Left lung (tissue), 4 donors: ENCODE measurements at regions not wholly inside any gene's neighbourhood (a gene's known extent, or its start where the extent isn't known, plus 50 kb on each side); places are given as distances from the start of the nearest gene placed in this dataset.

Experiments used
- ATAC-seq: fragments of 200-7000 bp; cut with Tn5 transposase; one replicate; pipeline ENCODE4 v1.9.1; 2020; ENCODE audit warnings: moderate library complexity
- DNase-seq, 4 donors: peaks; one replicate each; pipeline ENCODE4 v3.0.0-alpha.2; 2013 to 2020
- H3K27ac ChIP-seq, 2 donors: fragments of 200-600 bp; sonication (generic) in 1 of 2; one replicate each; pipeline versions ENCODE4 v1.5.0 to v1.8.0; 2020 to 2021
- H3K27me3 ChIP-seq, 2 donors: fragments of 200-600 bp; sonication (generic) in 1 of 2; one replicate each; pipeline versions ENCODE4 v1.5.0 to v1.8.0; 2020 to 2021
- H3K36me3 ChIP-seq, 2 donors: fragments of 200-600 bp; sonication (generic) in 1 of 2; one replicate each; pipeline versions ENCODE4 v1.5.0 to v1.8.0; 2020 to 2021
- H3K4me1 ChIP-seq, 2 donors: fragments of 200-600 bp; one replicate each; pipeline ENCODE4 v1.8.0; 2021
- H3K4me3 ChIP-seq, 2 donors: fragments of 200-600 bp; sonication (generic) in 1 of 2; one replicate each; pipeline versions ENCODE4 v1.5.0 to v1.8.0; 2020 to 2021; ENCODE audit warnings: mild to moderate bottlenecking in 1 of 2
- H3K9me3 ChIP-seq, 2 donors: fragments of 200-600 bp; sonication (generic) in 1 of 2; one replicate each; pipeline versions ENCODE4 v1.5.0 to v1.8.0; 2020 to 2021
- CTCF ChIP-seq, 2 donors: fragments of 200-600 bp; sonication (generic) in 1 of 2; IDR thresholded peaks; one replicate each; pipeline versions ENCODE4 v1.5.0 to v1.8.0; 2021; ENCODE audit warnings: antibody characterized with exemption in 2 of 2
- intact Hi-C, 2 donors: fragments of 100-400 bp; cut with DNase I; formaldehyde crosslinking; loops; one replicate each; pipeline versions ENCODE4 v1.11.2 to v1.14.2; 2022
- donor health status: DM: no; HTN: yes; CAD: no.
- donor health status: DM: no; HTN: no; CAD: no.

GRCh38 chr4:30847958-30848357 lies 127.8 kb downstream of the PCDH7 start:
- Histone ChIP-seq H3K27ac (no peak overlapping the region), H3K4me1 (no peaks in the 10 kb centered on the region), H3K4me3 (no peak overlapping the region), H3K9me3 (no peaks in the 10 kb centered on the region), H3K27me3 (no peaks in the 10 kb centered on the region), H3K36me3 (no peaks in the 10 kb centered on the region)
- no peak for ATAC-seq
- intact Hi-C loops = no loop called here
- DNase-seq = no peak
- no peak for TF ChIP-seq CTCF (IDR thresholded peaks at IDR 0.05)

GRCh38 chr4:30854531-30854930 lies 134.4 kb downstream of the PCDH7 start:
- no peak overlapping the region for H3K27ac ChIP-seq
- DNase-seq (no peak), ATAC-seq (peak; percentile 31)
- no peaks in the 10 kb centered on the region for H3K27me3 ChIP-seq
- H3K9me3 ChIP-seq = no peaks in the 10 kb centered on the region
- intact Hi-C loops = no loop called here
- H3K36me3 ChIP-seq = no peaks in the 10 kb centered on the region
- H3K4me3 ChIP-seq = no peak overlapping the region
- TF ChIP-seq CTCF (IDR thresholded peaks at IDR 0.05) = no peak
- no peaks in the 10 kb centered on the region for H3K4me1 ChIP-seq

GRCh38 chr4:30855232-30855631 lies 135.1 kb downstream of the PCDH7 start:
- intact Hi-C loops = no loop called here
- TF ChIP-seq CTCF (IDR thresholded peaks at IDR 0.05) = no peak
- no peak for DNase-seq
- no peak for ATAC-seq
- Histone ChIP-seq H3K4me3 (no peak overlapping the region), H3K9me3 (no peaks in the 10 kb centered on the region), H3K36me3 (no peaks in the 10 kb centered on the region), H3K27ac (no peak overlapping the region), H3K4me1 (no peaks in the 10 kb centered on the region), H3K27me3 (no peaks in the 10 kb centered on the region)

GRCh38 chr4:30856795-30857564 lies 136.8 kb downstream of the PCDH7 start:
- H3K27ac ChIP-seq = no peak overlapping the region
- no peak for TF ChIP-seq CTCF (IDR thresholded peaks at IDR 0.05)
- no peak for ATAC-seq
- no peaks in the 10 kb centered on the region for H3K4me1 ChIP-seq
- H3K36me3 ChIP-seq = no peaks in the 10 kb centered on the region
- no peaks in the 10 kb centered on the region for H3K27me3 ChIP-seq
- H3K9me3 ChIP-seq = no peaks in the 10 kb centered on the region
- no peak overlapping the region for H3K4me3 ChIP-seq
- DNase-seq = no peak
- intact Hi-C loops = no loop called here

GRCh38 chr4:30860978-30861377 lies 140.8 kb downstream of the PCDH7 start:
- ATAC-seq (no peak), DNase-seq (no peak)
- Histone ChIP-seq H3K4me1 (no peaks in the 10 kb centered on the region), H3K4me3 (no peak overlapping the region), H3K27ac (no peak overlapping the region), H3K36me3 (no peaks in the 10 kb centered on the region), H3K27me3 (no peaks in the 10 kb centered on the region), H3K9me3 (no peaks in the 10 kb centered on the region)
- TF ChIP-seq CTCF (IDR thresholded peaks at IDR 0.05) = no peak
- intact Hi-C loops = no loop called here
